GM10266 (cell line): ENCODE measurements at regions not wholly inside any gene's neighbourhood (a gene's known extent, or its start where the extent isn't known, plus 50 kb on each side); places are given as distances from the start of the nearest gene placed in this dataset.
"Not testable (repeated sequence)": the region's sequence is repeated elsewhere in the genome, so short reads cannot be mapped to it uniquely, and the experiment has no call there.

ENCODE experiments used
- DNase-seq: peaks from one replicate; pipeline ENCODE4 v3.0.0; 2012; ENCODE audit errors: extremely low spot score
- CTCF ChIP-seq: IDR thresholded peaks from 2 replicates; pipeline ENCODE4 v1.5.1; 2012; ENCODE audit warnings: mild to moderate bottlenecking, low read depth; ENCODE audit not compliant: control insufficient read depth, insufficient read depth; ENCODE audit errors: missing control alignments

DNA sequence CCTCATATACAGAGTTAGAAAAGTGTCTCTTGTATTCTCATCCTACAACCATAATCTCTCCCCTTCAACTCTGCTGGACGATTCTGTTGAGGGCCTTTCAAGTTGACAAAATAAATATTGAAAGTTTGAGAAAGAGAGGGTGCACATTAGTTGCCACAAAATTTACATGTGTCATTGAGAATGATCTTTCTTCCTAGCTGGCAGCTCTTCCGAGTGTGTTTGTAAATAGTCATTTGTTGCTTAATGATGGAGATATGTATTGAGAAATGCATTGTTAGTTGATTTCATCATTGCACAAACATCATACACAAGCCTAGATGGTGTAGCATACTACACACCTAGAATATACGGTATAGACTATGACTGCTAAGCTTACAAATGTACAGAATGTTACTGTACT lies 632.8 kb upstream of the AMOT start:
- no peak for DNase-seq

DNA sequence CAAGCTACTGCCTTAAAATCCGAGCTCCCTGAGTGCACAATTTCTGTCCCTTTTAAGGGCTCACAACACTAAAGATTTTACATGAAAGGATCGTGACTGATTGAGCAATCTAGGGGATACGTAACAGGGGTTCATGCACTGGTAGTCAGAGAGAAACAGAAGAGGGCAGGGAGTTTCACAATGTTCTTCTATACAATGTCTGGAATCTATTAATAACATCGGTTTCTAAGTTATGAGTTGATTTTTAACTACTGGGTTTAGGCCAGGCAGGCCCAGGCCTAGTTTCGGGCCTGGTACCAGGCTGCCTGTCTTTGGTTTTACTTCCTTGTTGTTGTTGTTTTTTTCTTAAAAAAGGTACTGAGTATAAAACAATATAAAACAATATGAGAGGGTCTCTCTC lies 632.4 kb upstream of the AMOT start:
- not testable (repeated sequence) for DNase-seq

More for the DNA sequence above, 632.8 kb upstream of the AMOT start:
- no peak for TF ChIP-seq CTCF

DNA sequence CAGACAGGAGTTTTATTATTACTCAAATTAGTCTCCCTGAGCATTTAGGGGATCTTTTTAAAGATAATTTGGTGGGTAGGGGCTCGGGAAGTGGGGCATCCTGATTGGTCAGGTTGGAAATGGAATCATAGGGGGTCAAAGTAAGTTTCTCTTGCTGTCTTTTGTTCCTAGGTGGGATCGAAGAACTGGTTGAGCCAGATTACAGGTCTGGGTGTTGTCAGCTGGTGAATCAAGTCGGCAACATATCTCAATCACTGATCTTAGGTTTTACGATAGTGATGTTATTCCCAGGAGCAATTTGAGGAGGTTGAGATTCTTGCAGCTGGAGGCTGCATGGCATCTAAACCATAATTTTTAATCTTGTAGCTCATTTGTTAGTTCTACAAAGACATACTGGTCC lies 629.5 kb upstream of the AMOT start:
- TF ChIP-seq CTCF = no peak
- DNase-seq = no peak

- DNase-seq = no peak
- TF ChIP-seq CTCF = no peak
These were observed 617.1 kb upstream of the AMOT start for GRCh38 chrX:113457719-113458118.

DNA sequence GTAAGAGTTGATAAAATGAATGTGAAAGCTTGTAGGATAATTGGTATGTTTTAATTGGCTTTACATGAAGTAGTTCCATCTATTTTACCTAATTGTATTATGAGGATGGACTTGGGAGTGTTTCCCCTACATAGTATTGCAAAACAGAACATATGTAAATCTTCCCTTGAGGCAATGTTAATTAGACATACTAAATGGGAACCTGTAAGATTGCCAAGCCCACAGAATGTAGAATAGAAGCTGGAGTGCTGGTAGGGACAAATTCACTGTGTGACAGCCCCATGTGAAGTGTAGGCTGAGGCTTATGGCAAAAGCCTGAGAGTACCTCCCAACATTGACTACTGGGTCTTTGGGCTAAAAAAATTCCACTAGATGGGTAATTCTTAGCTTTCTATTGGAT lies 615.0 kb upstream of the AMOT start:
- DNase-seq = no peak
- no peak for TF ChIP-seq CTCF

DNA sequence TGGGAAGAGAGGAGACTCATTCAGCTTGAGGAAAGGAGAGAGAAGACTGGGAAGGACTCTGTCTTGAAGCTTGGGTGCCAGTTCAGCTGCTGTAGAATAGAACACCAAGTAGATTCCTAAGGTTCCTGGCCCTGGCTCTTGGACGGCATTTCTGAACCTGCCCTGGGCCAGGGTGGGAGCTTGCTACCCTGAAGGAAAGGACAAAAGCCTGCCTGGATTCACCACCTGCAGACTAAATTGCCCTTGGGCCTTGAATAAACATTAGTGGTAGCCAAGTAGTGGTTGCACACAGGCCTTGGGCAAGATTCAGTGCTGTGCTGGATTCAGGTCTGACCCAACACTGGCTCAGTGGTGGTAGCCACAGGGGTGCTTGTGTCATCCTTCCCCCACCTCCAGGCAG lies 588.4 kb upstream of the AMOT start:
- no peak for TF ChIP-seq CTCF
- no peak for DNase-seq

DNA sequence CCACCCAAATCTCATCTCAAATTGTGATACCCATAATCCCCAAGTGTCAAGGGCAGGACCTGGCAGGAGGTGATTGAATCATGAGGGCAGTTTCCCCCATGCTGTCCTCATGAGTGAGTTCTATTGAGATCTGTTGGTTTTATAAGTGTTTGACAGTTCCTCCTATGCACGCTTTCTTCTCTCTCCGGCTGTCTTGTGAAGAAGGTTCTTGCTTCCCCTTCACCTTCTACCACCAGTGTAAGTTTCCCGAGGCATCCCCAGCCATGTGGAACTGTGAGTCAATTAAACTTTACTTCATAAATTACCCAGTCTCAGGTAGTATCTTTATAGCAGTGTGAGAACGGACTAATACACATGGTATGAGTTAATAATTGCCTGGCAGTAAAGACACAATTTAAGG lies 581.7 kb upstream of the AMOT start:
- DNase-seq = no peak
- no peak for TF ChIP-seq CTCF

DNA sequence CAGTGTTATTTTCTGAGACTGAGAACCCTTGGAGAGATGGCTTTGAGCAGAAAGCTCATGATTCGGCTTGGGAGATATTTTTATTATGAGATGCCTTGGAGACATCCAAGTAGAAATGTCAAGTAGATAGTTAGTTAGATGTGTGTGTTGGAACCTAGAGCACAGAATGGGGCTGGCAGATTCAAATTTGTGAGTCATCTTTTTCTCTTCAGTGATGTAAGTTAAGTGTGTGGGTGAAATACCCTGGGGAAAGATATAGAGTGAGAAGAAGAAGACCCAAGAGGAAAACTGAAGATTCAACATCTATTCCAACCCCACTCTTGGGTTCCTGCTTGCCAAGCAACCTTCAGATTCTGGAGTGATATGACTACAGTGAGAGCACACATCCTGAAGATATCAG lies 580.8 kb upstream of the AMOT start:
- DNase-seq = no peak
- TF ChIP-seq CTCF = no peak
